Keratinocyte (primary cell): ENCODE measurements at regions not wholly inside any gene's neighbourhood (a gene's known extent, or its start where the extent isn't known, plus 50 kb on each side); places are given as distances from the start of the nearest gene placed in this dataset.

Experiments
- EZH2 ChIP-seq: IDR thresholded peaks from one replicate; pipeline ENCODE4 v1.6.1; 2012; ENCODE audit warnings: inconsistent platforms, mild to moderate bottlenecking, low read length, moderate library complexity
- TF ChIP-seq, protein P1 (sequence below), 3 experiments: IDR thresholded peaks in 1 of 3; conservative IDR thresholded peaks in 1 of 3; optimal IDR thresholded peaks in 1 of 3; 2 replicates in 2 of 3; 3 replicates in 1 of 3; pipeline versions ENCODE3 to v1.5.1; 2011; ENCODE audit warnings: low read length in 3 of 3, mild to moderate bottlenecking in 3 of 3, moderate library complexity in 2 of 3, control low read depth in 1 of 3, inconsistent platforms in 1 of 3; ENCODE audit not compliant: insufficient read depth in 2 of 3; ENCODE audit errors: extremely low read depth in 1 of 3

GRCh38 chr5:34574936-34575467, 81.1 kb upstream of the RAI14 start:
- TF ChIP-seq, protein P1, sequence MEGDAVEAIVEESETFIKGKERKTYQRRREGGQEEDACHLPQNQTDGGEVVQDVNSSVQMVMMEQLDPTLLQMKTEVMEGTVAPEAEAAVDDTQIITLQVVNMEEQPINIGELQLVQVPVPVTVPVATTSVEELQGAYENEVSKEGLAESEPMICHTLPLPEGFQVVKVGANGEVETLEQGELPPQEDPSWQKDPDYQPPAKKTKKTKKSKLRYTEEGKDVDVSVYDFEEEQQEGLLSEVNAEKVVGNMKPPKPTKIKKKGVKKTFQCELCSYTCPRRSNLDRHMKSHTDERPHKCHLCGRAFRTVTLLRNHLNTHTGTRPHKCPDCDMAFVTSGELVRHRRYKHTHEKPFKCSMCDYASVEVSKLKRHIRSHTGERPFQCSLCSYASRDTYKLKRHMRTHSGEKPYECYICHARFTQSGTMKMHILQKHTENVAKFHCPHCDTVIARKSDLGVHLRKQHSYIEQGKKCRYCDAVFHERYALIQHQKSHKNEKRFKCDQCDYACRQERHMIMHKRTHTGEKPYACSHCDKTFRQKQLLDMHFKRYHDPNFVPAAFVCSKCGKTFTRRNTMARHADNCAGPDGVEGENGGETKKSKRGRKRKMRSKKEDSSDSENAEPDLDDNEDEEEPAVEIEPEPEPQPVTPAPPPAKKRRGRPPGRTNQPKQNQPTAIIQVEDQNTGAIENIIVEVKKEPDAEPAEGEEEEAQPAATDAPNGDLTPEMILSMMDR (optimal IDR thresholded peaks at IDR 0.05 in 1 of 3, IDR thresholded peaks at IDR 0.05 in 1 of 3, conservative IDR thresholded peaks at IDR 0.05 in 1 of 3; ENCODE audit: extremely low read depth in 1 of 3, insufficient read depth in 2 of 3, low read length in 3 of 3): no peak
- no peak for TF ChIP-seq EZH2
